ENCODE measurements at regions not wholly inside any gene's neighbourhood (a gene's known extent, or its start where the extent isn't known, plus 50 kb on each side); places are given as distances from the start of the nearest gene placed in this dataset.
A peak's percentile ranks its signal among the peaks of the same experiment; 100 is the strongest.
"Not testable (repeated sequence)": the region's sequence is repeated elsewhere in the genome, so short reads cannot be mapped to it uniquely, and the experiment has no call there.

GRCh38 chr2:136715146-136715545 is 50.2 kb upstream of the THSD7B start:
- Histone ChIP-seq H3K4me3 (ENCODE audit: low read depth in 1 of 3, low read length in 3 of 3) (no peak overlapping the region), H3K4me1 (ENCODE audit: control insufficient read depth in 3 of 3, insufficient read depth in 2 of 3, low read depth in 1 of 3, low read length in 2 of 3) (no peaks in the 10 kb centered on the region), H3K36me3 (ENCODE audit: control insufficient read depth in 3 of 3, insufficient read depth in 2 of 3, low read depth in 1 of 3, low read length in 3 of 3) (no peaks in the 10 kb centered on the region), H3K9me3 (ENCODE audit: control insufficient read depth in 2 of 2, insufficient read depth in 1 of 2, low read depth in 1 of 2, low read length in 1 of 2) (no peaks in the 10 kb centered on the region), H3K27ac (ENCODE audit: low read depth in 1 of 3, low read length in 2 of 3) (no peak overlapping the region), H3K27me3 (ENCODE audit: control insufficient read depth in 3 of 3, insufficient read depth in 3 of 3, low read length in 3 of 3) (no peaks in the 10 kb centered on the region)
- no peak for DNase-seq
- no peak for FAIRE-seq
- 89 to 96% (median 91%) methylated on average over 1 of the region's 1 CpG for WGBS, 3 donors

- no peak for FAIRE-seq
- Histone ChIP-seq H3K4me1 (ENCODE audit: control insufficient read depth in 3 of 3, insufficient read depth in 2 of 3, low read depth in 1 of 3, low read length in 2 of 3) (no peaks in the 10 kb centered on the region), H3K9me3 (ENCODE audit: control insufficient read depth in 2 of 2, insufficient read depth in 1 of 2, low read depth in 1 of 2, low read length in 1 of 2) (no peaks in the 10 kb centered on the region), H3K4me3 (ENCODE audit: low read depth in 1 of 3, low read length in 3 of 3) (no peak overlapping the region), H3K27me3 (ENCODE audit: control insufficient read depth in 3 of 3, insufficient read depth in 3 of 3, low read length in 3 of 3) (no peaks in the 10 kb centered on the region), H3K27ac (ENCODE audit: low read depth in 1 of 3, low read length in 2 of 3) (no peak overlapping the region), H3K36me3 (ENCODE audit: control insufficient read depth in 3 of 3, insufficient read depth in 2 of 3, low read depth in 1 of 3, low read length in 3 of 3) (no peaks in the 10 kb centered on the region)
- 23 to 53% (median 23%) methylated on average over 2 of the region's 2 CpGs for WGBS, 3 donors
- peak in 1 of 2 donors; percentile 16 for DNase-seq
These were observed 50.8 kb upstream of the THSD7B start for GRCh38 chr2:136714452-136714951.

GRCh38 chr2:136713739-136714138 is 51.6 kb upstream of the THSD7B start:
- no peak overlapping the region for H3K4me3 ChIP-seq (ENCODE audit: low read depth in 1 of 3, low read length in 3 of 3)
- no peaks in the 10 kb centered on the region for H3K4me1 ChIP-seq (ENCODE audit: control insufficient read depth in 3 of 3, insufficient read depth in 2 of 3, low read depth in 1 of 3, low read length in 2 of 3)
- FAIRE-seq (no peak), DNase-seq (no peak)
- no peaks in the 10 kb centered on the region for H3K36me3 ChIP-seq (ENCODE audit: control insufficient read depth in 3 of 3, insufficient read depth in 2 of 3, low read depth in 1 of 3, low read length in 3 of 3)
- no peaks in the 10 kb centered on the region for H3K9me3 ChIP-seq (ENCODE audit: control insufficient read depth in 2 of 2, insufficient read depth in 1 of 2, low read depth in 1 of 2, low read length in 1 of 2)
- no peaks in the 10 kb centered on the region for H3K27me3 ChIP-seq (ENCODE audit: control insufficient read depth in 3 of 3, insufficient read depth in 3 of 3, low read length in 3 of 3)
- 28 to 29% (median 29%) methylated on average over 2 of the region's 2 CpGs for WGBS, 3 donors
- no peak overlapping the region for H3K27ac ChIP-seq (ENCODE audit: low read depth in 1 of 3, low read length in 2 of 3)

- H3K4me3 ChIP-seq (ENCODE audit: low read depth in 1 of 3, low read length in 3 of 3) = no peak overlapping the region
- H3K36me3 ChIP-seq (ENCODE audit: control insufficient read depth in 3 of 3, insufficient read depth in 2 of 3, low read depth in 1 of 3, low read length in 3 of 3) = no peaks in the 10 kb centered on the region
- DNase-seq (no peak), FAIRE-seq (no peak)
- no peak overlapping the region for H3K27ac ChIP-seq (ENCODE audit: low read depth in 1 of 3, low read length in 2 of 3)
- 57 to 70% (median 68%) methylated on average over 3 of the region's 3 CpGs for WGBS, 3 donors
- no peaks in the 10 kb centered on the region for H3K4me1 ChIP-seq (ENCODE audit: control insufficient read depth in 3 of 3, insufficient read depth in 2 of 3, low read depth in 1 of 3, low read length in 2 of 3)
- H3K9me3 ChIP-seq (ENCODE audit: control insufficient read depth in 2 of 2, insufficient read depth in 1 of 2, low read depth in 1 of 2, low read length in 1 of 2) = peaks cover 0 to 7% of the 10 kb centered on the region in 2 donors
- H3K27me3 ChIP-seq (ENCODE audit: control insufficient read depth in 3 of 3, insufficient read depth in 3 of 3, low read length in 3 of 3) = no peaks in the 10 kb centered on the region
These were observed 60.0 kb upstream of the THSD7B start for GRCh38 chr2:136705336-136705735.

- Histone ChIP-seq H3K9me3 (ENCODE audit: control insufficient read depth in 2 of 2, insufficient read depth in 1 of 2, low read depth in 1 of 2, low read length in 1 of 2) (peaks cover 0 to 7% of the 10 kb centered on the region in 2 donors), H3K27me3 (ENCODE audit: control insufficient read depth in 3 of 3, insufficient read depth in 3 of 3, low read length in 3 of 3) (no peaks in the 10 kb centered on the region), H3K4me1 (ENCODE audit: control insufficient read depth in 3 of 3, insufficient read depth in 2 of 3, low read depth in 1 of 3, low read length in 2 of 3) (no peaks in the 10 kb centered on the region), H3K36me3 (ENCODE audit: control insufficient read depth in 3 of 3, insufficient read depth in 2 of 3, low read depth in 1 of 3, low read length in 3 of 3) (no peaks in the 10 kb centered on the region), H3K4me3 (ENCODE audit: low read depth in 1 of 3, low read length in 3 of 3) (no peak overlapping the region), H3K27ac (ENCODE audit: low read depth in 1 of 3, low read length in 2 of 3) (no peak overlapping the region)
- peak in 1 of 2 donors; percentile 3 for DNase-seq
- FAIRE-seq = no peak
- WGBS, 3 donors = 25 to 48% (median 39%) methylated on average over 2 of the region's 2 CpGs
These were observed 62.1 kb upstream of the THSD7B start for GRCh38 chr2:136703214-136703613.

- no peak overlapping the region for H3K4me3 ChIP-seq (ENCODE audit: low read depth in 1 of 3, low read length in 3 of 3)
- H3K4me1 ChIP-seq (ENCODE audit: control insufficient read depth in 3 of 3, insufficient read depth in 2 of 3, low read depth in 1 of 3, low read length in 2 of 3) = no peaks in the 10 kb centered on the region
- no peak overlapping the region for H3K27ac ChIP-seq (ENCODE audit: low read depth in 1 of 3, low read length in 2 of 3)
- H3K36me3 ChIP-seq (ENCODE audit: control insufficient read depth in 3 of 3, insufficient read depth in 2 of 3, low read depth in 1 of 3, low read length in 3 of 3) = no peaks in the 10 kb centered on the region
- H3K27me3 ChIP-seq (ENCODE audit: control insufficient read depth in 3 of 3, insufficient read depth in 3 of 3, low read length in 3 of 3) = no peaks in the 10 kb centered on the region
- no peak for FAIRE-seq
- DNase-seq = no peak
- WGBS, 3 donors = 28 to 72% (median 55%) methylated on average over 2 of the region's 2 CpGs
- H3K9me3 ChIP-seq (ENCODE audit: control insufficient read depth in 2 of 2, insufficient read depth in 1 of 2, low read depth in 1 of 2, low read length in 1 of 2) = peaks cover 0 to 6% of the 10 kb centered on the region in 2 donors
These were observed 68.9 kb upstream of the THSD7B start for GRCh38 chr2:136696438-136696837.

- no peaks in the 10 kb centered on the region for H3K9me3 ChIP-seq (ENCODE audit: control insufficient read depth in 2 of 2, insufficient read depth in 1 of 2, low read depth in 1 of 2, low read length in 1 of 2)
- 61 to 81% (median 62%) methylated on average over 5 of the region's 5 CpGs for WGBS, 3 donors
These were observed 71.4 kb upstream of the THSD7B start for GRCh38 chr2:136693966-136694365.

GRCh38 chr2:136680079-136680478 is 85.3 kb upstream of the THSD7B start:
- peaks cover 0 to 12% of the 10 kb centered on the region in 2 donors for H3K9me3 ChIP-seq (ENCODE audit: control insufficient read depth in 2 of 2, insufficient read depth in 1 of 2, low read depth in 1 of 2, low read length in 1 of 2)
- not testable (repeated sequence) for H3K4me3 ChIP-seq (ENCODE audit: low read depth in 1 of 3, low read length in 3 of 3); H3K4me1 ChIP-seq (ENCODE audit: control insufficient read depth in 3 of 3, insufficient read depth in 2 of 3, low read depth in 1 of 3, low read length in 2 of 3); FAIRE-seq; H3K27me3 ChIP-seq (ENCODE audit: control insufficient read depth in 3 of 3, insufficient read depth in 3 of 3, low read length in 3 of 3); DNase-seq; H3K36me3 ChIP-seq (ENCODE audit: control insufficient read depth in 3 of 3, insufficient read depth in 2 of 3, low read depth in 1 of 3, low read length in 3 of 3); H3K27ac ChIP-seq (ENCODE audit: low read depth in 1 of 3, low read length in 2 of 3)
- 29 to 61% (median 41%) methylated on average over 1 of the region's 1 CpG for WGBS, 3 donors

More at GRCh38 chr2:136693966-136694365, 71.4 kb upstream of the THSD7B start:
- H3K36me3 ChIP-seq (ENCODE audit: control insufficient read depth in 3 of 3, insufficient read depth in 2 of 3, low read depth in 1 of 3, low read length in 3 of 3) = no peaks in the 10 kb centered on the region
- H3K27me3 ChIP-seq (ENCODE audit: control insufficient read depth in 3 of 3, insufficient read depth in 3 of 3, low read length in 3 of 3) = no peaks in the 10 kb centered on the region
- H3K27ac ChIP-seq (ENCODE audit: low read depth in 1 of 3, low read length in 2 of 3) = no peak overlapping the region
- no peak for FAIRE-seq
- H3K4me1 ChIP-seq (ENCODE audit: control insufficient read depth in 3 of 3, insufficient read depth in 2 of 3, low read depth in 1 of 3, low read length in 2 of 3) = no peaks in the 10 kb centered on the region
- no peak for DNase-seq
- no peak overlapping the region for H3K4me3 ChIP-seq (ENCODE audit: low read depth in 1 of 3, low read length in 3 of 3)

GRCh38 chr2:136665736-136666135 is 99.6 kb upstream of the THSD7B start:
- Histone ChIP-seq H3K4me3 (ENCODE audit: low read depth in 1 of 3, low read length in 3 of 3) (no peak overlapping the region), H3K4me1 (ENCODE audit: control insufficient read depth in 3 of 3, insufficient read depth in 2 of 3, low read depth in 1 of 3, low read length in 2 of 3) (no peaks in the 10 kb centered on the region), H3K36me3 (ENCODE audit: control insufficient read depth in 3 of 3, insufficient read depth in 2 of 3, low read depth in 1 of 3, low read length in 3 of 3) (no peaks in the 10 kb centered on the region), H3K27ac (ENCODE audit: low read depth in 1 of 3, low read length in 2 of 3) (no peak overlapping the region), H3K9me3 (ENCODE audit: control insufficient read depth in 2 of 2, insufficient read depth in 1 of 2, low read depth in 1 of 2, low read length in 1 of 2) (no peaks in the 10 kb centered on the region), H3K27me3 (ENCODE audit: control insufficient read depth in 3 of 3, insufficient read depth in 3 of 3, low read length in 3 of 3) (no peaks in the 10 kb centered on the region)
- DNase-seq (no peak), FAIRE-seq (no peak)
- WGBS, 3 donors = 53 to 60% (median 58%) methylated on average over 3 of the region's 3 CpGs

All from small intestine (tissue), 7 donors.